HepG2 (cell line): ENCODE measurements at regions not wholly inside any gene's neighbourhood (a gene's known extent, or its start where the extent isn't known, plus 50 kb on each side); places are given as distances from the start of the nearest gene placed in this dataset.

Experiments
- ATAC-seq: fragments of 200-7000 bp; cut with Tn5 transposase; 3 replicates; pipeline ENCODE4 v1.9.1; 2020; ENCODE audit warnings: mild to moderate bottlenecking, moderate library complexity
- BruUV-seq: library from RNA; stranded (reverse); fragments of 400-500 nt; replicated peaks from 2 replicates; lab custom pipeline; 2021; lab: Mats Ljungman, UMichigan
- CTCF ChIA-PET: fragments of 300-600 bp; formaldehyde crosslinking; extraction: SDS; loops from one replicate; lab custom pipeline; 2021; ENCODE audit warnings: low total read pairs, inconsistent platforms, low intra/inter-chr PET ratio; lab: Yijun Ruan, JAX
- POLR2A ChIA-PET: fragments of 350-600 bp; sonication (Branson Sonifier 250); formaldehyde crosslinking; loops from one replicate; lab custom pipeline; 2020; ENCODE audit warnings: antibody characterized with exemption, inconsistent platforms; lab: Yijun Ruan, JAX
- DNase-seq: peaks from one replicate; pipeline ENCODE4 v3.0.0-alpha.2; 2015; ENCODE audit warnings: low spot score
- FAIRE-seq: peaks from 3 replicates; lab custom pipeline; 2011; peaks lifted over from hg19 to GRCh38; lab: Jason Lieb, UNC
- H2AFZ ChIP-seq: one replicate; pipeline ENCODE4 v1.6.1; 2011; ENCODE audit warnings: low read length, inconsistent platforms
- H3K27ac ChIP-seq: fragments of 300-600 bp; 3 replicates; pipeline ENCODE4 v1.8.0; 2011; ENCODE audit warnings: mixed run types, mild to moderate bottlenecking, mixed read lengths, low read length, inconsistent platforms; ENCODE audit not compliant: insufficient read depth; ENCODE audit errors: extremely low read length
- H3K27me3 ChIP-seq, 2 experiments: fragments of 200-600 bp in 1 of 2; 2 replicates in 1 of 2; 3 replicates in 1 of 2; pipeline versions ENCODE4 v1.6.0 to v1.8.0; 2011; ENCODE audit warnings: low read length in 2 of 2, mild to moderate bottlenecking in 2 of 2, moderate library complexity in 2 of 2, inconsistent platforms in 1 of 2; ENCODE audit not compliant: insufficient read depth in 2 of 2, control insufficient read depth in 1 of 2
- H3K36me3 ChIP-seq, 2 experiments: fragments of 200-600 bp in 1 of 2; replicated peaks in 1 of 2; 2 replicates in 1 of 2; 3 replicates in 1 of 2; pipeline versions ENCODE4 v1.5.1 to v1.8.0; 2011; ENCODE audit warnings: low read length in 2 of 2, inconsistent platforms in 1 of 2; ENCODE audit not compliant: insufficient read depth in 2 of 2, control insufficient read depth in 1 of 2
- H3K4me1 ChIP-seq: 2 replicates; pipeline ENCODE4 v1.5.1; 2012; ENCODE audit warnings: low read length, inconsistent platforms; ENCODE audit not compliant: insufficient read depth
- H3K4me2 ChIP-seq: 2 replicates; pipeline ENCODE4 v1.6.0; 2011; ENCODE audit warnings: low read depth, low read length, inconsistent platforms
- H3K4me3 ChIP-seq, 3 experiments: fragments of 200-600 bp in 1 of 3; sonication (generic), shearing (Covaris generic) in 1 of 3; replicated peaks in 1 of 3; 2 replicates each; pipeline ENCODE4 v1.5.1; 2011 to 2016; ENCODE audit warnings: low read length in 3 of 3, inconsistent platforms in 2 of 3, low read depth in 2 of 3, mild to moderate bottlenecking in 2 of 3, control low read depth in 1 of 3, mixed read lengths in 1 of 3; ENCODE audit not compliant: insufficient read depth in 1 of 3
- H3K79me2 ChIP-seq: one replicate; pipeline ENCODE4 v1.6.1; 2011; ENCODE audit warnings: low read length, inconsistent platforms; ENCODE audit not compliant: insufficient read depth
- H3K9ac ChIP-seq: 2 replicates; pipeline ENCODE4 v1.6.0; 2011; ENCODE audit warnings: mild to moderate bottlenecking, low read depth, low read length, inconsistent platforms; ENCODE audit not compliant: insufficient read depth
- H3K9me3 ChIP-seq: 2 replicates; pipeline ENCODE4 v1.5.1; 2012; ENCODE audit warnings: mild to moderate bottlenecking, low read length
- H4K20me1 ChIP-seq: 2 replicates; pipeline ENCODE4 v1.6.0; 2011; ENCODE audit warnings: inconsistent platforms, mild to moderate bottlenecking, low read length, moderate library complexity; ENCODE audit not compliant: insufficient read depth
- CENPT ChIP-seq: sonication (generic); formaldehyde crosslinking; IDR thresholded peaks from 2 replicates; pipeline ENCODE4 v1.8.0; 2022; ENCODE audit warnings: low read depth, mild to moderate bottlenecking, moderate library complexity, missing genetic modification reagents
- HOXA3 ChIP-seq: sonication (generic); formaldehyde crosslinking; IDR thresholded peaks from 2 replicates; pipeline ENCODE4 v1.5.0; 2020; ENCODE audit warnings: missing genetic modification reagents
- SNAPC4 ChIP-seq: sonication (generic); formaldehyde crosslinking; IDR thresholded peaks from 2 replicates; pipeline ENCODE4 v1.4.0; 2020; ENCODE audit warnings: mild to moderate bottlenecking, missing genetic modification reagents
- TCF12 ChIP-seq, 2 experiments: fragments of 450-650 bp in 1 of 2; sonication (generic) in 1 of 2; formaldehyde crosslinking in 1 of 2; IDR thresholded peaks; 2 replicates each; pipeline versions ENCODE4 v1.6.1 to v1.8.0; 2017 to 2022; ENCODE audit warnings: antibody characterized with exemption in 1 of 2, mild to moderate bottlenecking in 1 of 2, missing genetic modification reagents in 1 of 2, moderate library complexity in 1 of 2
- U2AF2 ChIP-seq: fragments of 200-400 bp; formaldehyde crosslinking; IDR thresholded peaks from 2 replicates; pipeline ENCODE4 v1.6.1; 2017; ENCODE audit warnings: low read depth, mild to moderate bottlenecking, low read length
- ZNF10 ChIP-seq: sonication (generic); formaldehyde crosslinking; IDR thresholded peaks from 2 replicates; pipeline ENCODE4 v1.4.0; 2020; ENCODE audit warnings: mild to moderate bottlenecking, low read depth, missing genetic modification reagents, borderline replicate concordance
- ZNF281 ChIP-seq: sonication (generic); formaldehyde crosslinking; IDR thresholded peaks from 2 replicates; pipeline ENCODE4 v1.4.0; 2020; ENCODE audit warnings: missing genetic modification reagents, borderline replicate concordance
- ZNF781 ChIP-seq: sonication (generic); formaldehyde crosslinking; IDR thresholded peaks from 2 replicates; pipeline ENCODE4 v1.5.1; 2020; ENCODE audit warnings: borderline replicate concordance, mild to moderate bottlenecking, missing genetic modification reagents; ENCODE audit errors: not compliant biosample characterization
- ZNF790 ChIP-seq: sonication (generic); formaldehyde crosslinking; IDR thresholded peaks from 2 replicates; pipeline ENCODE4 v1.8.0; 2022; ENCODE audit warnings: missing genetic modification reagents, mild to moderate bottlenecking, borderline replicate concordance
- ZNF878 ChIP-seq: sonication (generic); formaldehyde crosslinking; IDR thresholded peaks from 2 replicates; pipeline ENCODE4 v1.8.1; 2023; ENCODE audit warnings: mild to moderate bottlenecking, missing genetic modification reagents, moderate library complexity
- WGBS: methylation state at CpG from one replicate; pipeline ENCODE4 v1.1.6; 2017; ENCODE audit warnings: low lambda C conversion rate; 5-methylcytosine and 5-hydroxymethylcytosine counted together
- in situ Hi-C: cut with HindIII; loops from 2 replicates; pipeline ENCODE4 v1.10.0; 2017; ENCODE audit warnings: low pct_unique_long_range_greater_than_20kb; ENCODE audit not compliant: extremely low pct_ligation_motif_present
- intact Hi-C: fragments of 100-400 bp; cut with micrococcal nuclease; formaldehyde crosslinking; loops from one replicate; pipeline ENCODE4 v1.10.0; 2022; ENCODE audit not compliant: unreplicated experiment

- no TSS peak for BruUV-seq
- ChIA-PET CTCF (no interaction called here), POLR2A (no interaction called here)
- no peak for FAIRE-seq
- Histone ChIP-seq H2AFZ (no peak overlapping the region), H3K79me2 (no peaks in the 10 kb centered on the region), H3K36me3 (no peaks in the 10 kb centered on the region), H3K4me1 (no peaks in the 10 kb centered on the region), H3K9me3 (no peaks in the 10 kb centered on the region), H3K4me2 (no peak overlapping the region), H3K4me3 (no peak overlapping the region), H3K27me3 (no peaks in the 10 kb centered on the region), H3K9ac (no peak overlapping the region), H3K27ac (no peak overlapping the region), H4K20me1 (no peaks in the 10 kb centered on the region)
- intact Hi-C loops (no loop called here), in situ Hi-C loops (no loop called here)
- ATAC-seq = no peak
- DNase-seq = no peak
- 0% methylated on average over 3 of the region's 3 CpGs for WGBS
- TF ChIP-seq ZNF10 (CRISPR knock-in tag) (no peak), ZNF281 (no peak), ZNF878 (CRISPR knock-in tag) (no peak), ZNF790 (CRISPR knock-in tag) (no peak), CENPT (CRISPR knock-in tag) (no peak), HOXA3 (CRISPR knock-in tag) (no peak), U2AF2 (no peak), ZNF781 (CRISPR knock-in tag) (no peak), TCF12 (IDR thresholded peaks at IDR 0.05) (no peak), TCF12 (CRISPR knock-in tag; IDR thresholded peaks at IDR 0.05) (no peak), SNAPC4 (CRISPR knock-in tag) (no peak)
Measured at GRCh38 chr5:117463881-117464570, 889.4 kb upstream of the SEMA6A start.
